TTC549 (cell line): ENCODE measurements at regions not wholly inside any gene's neighbourhood (a gene's known extent, or its start where the extent isn't known, plus 50 kb on each side); places are given as distances from the start of the nearest gene placed in this dataset.
"Not testable (repeated sequence)": the region's sequence is repeated elsewhere in the genome, so short reads cannot be mapped to it uniquely, and the experiment has no call there.

Experiments used
- FAIRE-seq: peaks from 2 replicates; lab custom pipeline; 2012; peaks lifted over from hg19 to GRCh38; lab: Jason Lieb, UNC

DNA sequence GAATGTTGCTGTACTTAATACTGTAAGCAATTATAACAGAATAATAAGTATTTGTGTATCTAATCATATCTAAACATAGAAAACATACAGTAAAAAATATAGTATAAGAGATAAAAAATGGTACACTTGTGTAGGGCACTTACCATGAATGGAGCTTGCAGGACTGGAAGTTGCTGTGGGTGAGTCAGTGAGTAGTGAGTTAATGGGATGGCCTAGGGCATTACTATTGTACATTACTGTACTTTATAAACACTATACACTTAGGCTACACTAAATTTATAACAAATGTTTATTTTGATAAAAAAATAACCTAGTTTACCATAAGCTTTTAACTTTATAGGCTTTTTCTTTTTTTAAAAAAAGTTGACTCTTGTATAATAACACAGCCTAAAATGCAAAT, 1071.2 kb upstream of the SEL1L start:
- no peak for FAIRE-seq

DNA sequence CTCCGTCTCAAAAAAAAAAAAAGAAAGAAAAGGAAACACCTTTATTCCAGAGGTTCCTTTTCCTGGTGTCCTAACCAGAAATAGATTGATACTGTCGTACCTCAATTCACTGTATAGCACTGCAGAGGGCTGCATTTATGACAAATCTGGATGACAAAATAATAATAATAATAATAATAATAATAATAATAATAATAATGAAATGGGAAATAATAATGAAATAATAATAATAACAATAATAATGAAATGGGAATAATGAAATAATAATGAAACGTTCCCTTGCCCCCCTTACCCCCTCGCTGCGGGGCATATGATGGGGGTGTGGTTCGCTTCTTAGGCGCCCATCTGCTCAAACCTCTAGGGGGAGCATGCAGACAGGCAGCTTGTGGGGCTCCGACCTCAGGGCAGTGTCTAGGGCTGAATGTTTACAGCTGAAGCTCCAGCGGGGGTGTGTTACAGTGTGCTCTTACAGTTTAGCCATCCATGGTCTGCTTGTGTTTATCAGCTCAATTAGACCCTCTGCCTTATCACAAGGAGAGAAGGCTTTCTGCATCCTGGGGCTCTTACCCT, 1088.3 kb upstream of the SEL1L start:
- no peak for FAIRE-seq

DNA sequence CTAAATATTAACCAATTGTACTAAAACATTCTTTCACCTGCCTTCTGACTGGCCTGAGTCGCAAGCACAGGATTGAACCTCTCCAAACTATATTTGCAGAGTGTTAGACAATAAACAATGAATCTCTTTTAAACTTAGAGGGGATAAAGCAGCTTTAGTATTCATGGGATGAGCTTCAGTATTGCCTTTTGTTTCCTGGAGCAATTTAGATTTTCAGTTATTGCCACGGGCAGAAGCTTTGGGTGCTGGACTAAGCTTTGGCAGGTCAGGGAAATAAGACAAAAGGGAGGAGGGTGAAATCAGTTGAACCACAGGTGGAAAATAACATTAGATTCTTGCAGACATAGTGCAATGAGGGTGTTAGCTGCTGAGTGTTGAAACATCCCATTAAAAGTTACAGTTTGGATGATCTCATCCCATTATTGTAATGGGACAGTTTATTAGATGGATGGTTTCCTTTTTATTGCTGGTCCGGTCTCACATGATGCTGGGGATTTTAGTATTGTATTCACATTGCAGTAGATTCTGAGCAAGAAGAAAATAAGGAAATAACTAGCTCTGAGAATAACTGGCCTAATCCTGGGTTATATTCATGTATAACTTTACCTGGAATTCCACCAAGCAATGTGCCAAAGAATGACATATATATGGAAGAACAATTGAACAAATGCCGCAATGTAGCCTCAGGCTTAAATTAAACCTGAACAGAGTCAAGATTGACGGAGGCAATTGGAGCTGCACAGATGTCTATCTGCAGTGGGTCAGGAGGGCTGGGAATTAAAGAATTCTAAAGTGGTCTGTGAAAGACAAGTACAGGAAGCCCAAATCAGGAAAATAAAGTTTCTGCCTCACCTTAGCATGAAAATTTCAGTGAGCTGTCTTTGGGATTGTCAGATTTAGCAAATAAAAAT, 1092.8 kb upstream of the SEL1L start:
- no peak for FAIRE-seq

DNA sequence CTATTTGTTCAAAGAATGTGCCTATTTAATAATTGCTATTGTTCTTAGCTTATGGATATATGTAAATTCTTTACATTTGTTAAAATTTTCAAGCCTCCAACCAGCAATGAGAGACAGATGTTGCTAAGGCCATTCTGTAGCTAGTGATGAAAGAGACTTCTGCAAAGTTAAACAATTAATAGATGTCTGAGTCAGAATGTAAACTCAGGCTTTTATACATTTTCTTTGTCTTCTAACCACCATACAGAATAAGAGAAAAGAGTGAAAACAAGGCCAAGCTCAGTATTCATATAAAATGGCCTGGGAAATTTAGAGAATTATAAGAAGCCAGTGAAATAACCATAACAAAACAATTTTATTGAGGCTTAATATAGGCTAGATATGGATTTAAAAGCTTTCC, 1102.3 kb upstream of the SEL1L start:
- no peak for FAIRE-seq

DNA sequence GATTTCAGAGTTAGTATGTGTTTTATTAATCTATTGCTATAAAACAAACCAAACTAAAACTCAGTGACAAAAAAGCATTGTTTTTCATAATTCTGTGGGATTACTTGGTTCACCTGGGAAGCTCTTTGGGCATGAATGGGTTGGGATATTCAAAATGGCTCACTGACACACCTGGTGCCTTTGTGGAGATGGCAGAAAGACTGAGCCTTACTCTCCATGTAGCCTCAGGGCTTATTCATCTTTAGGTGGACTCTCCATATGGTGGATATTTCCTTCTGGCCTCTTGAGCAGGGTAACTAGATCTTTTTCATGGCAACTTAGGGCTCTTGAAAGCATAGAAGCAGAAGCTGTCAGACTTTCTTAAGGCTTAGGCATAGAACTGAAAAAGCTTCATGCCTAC, 1102.8 kb upstream of the SEL1L start:
- no peak for FAIRE-seq

DNA sequence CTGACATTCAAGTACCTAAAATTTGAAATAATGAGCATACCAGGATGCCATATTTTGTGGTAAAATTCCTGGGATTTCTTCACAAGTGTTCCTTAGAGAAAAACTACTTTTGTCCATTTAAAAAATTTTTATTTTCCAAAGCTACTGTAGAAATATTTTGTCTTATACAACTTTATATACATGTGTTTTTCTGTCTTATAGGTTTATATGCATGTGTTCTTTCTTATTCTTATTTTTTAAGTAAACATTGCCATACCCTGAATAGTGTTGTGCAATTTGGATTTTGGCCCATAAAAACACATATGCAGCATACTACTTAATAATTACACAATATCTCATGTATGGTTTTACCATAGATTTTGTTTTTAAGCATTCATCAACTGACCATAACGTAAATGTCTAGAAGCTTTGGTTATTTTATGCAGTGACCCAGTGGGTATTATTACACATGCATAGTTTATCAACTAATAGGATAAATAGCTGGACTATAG, 1107.4 kb upstream of the SEL1L start:
- no peak for FAIRE-seq

DNA sequence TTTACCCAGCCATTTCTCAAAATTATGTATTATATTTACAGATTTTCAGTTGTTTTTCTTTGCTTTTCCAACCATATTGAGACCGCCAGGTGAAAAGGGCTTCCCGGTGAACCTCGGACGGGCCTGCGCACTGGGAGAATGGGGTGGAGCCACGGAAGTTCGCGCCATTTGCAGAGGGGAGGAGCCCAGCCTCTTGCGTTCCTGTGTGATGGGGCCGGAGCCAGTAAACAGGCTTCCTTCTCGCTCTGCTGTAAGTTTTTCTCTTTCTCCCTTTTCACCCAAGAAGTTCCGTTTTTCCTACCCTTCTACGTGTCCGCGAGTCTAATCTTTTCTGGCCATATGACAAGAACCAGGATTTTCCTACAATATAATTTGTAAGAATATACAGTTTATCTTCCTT, 1108.8 kb upstream of the SEL1L start:
- FAIRE-seq, result no peak

DNA sequence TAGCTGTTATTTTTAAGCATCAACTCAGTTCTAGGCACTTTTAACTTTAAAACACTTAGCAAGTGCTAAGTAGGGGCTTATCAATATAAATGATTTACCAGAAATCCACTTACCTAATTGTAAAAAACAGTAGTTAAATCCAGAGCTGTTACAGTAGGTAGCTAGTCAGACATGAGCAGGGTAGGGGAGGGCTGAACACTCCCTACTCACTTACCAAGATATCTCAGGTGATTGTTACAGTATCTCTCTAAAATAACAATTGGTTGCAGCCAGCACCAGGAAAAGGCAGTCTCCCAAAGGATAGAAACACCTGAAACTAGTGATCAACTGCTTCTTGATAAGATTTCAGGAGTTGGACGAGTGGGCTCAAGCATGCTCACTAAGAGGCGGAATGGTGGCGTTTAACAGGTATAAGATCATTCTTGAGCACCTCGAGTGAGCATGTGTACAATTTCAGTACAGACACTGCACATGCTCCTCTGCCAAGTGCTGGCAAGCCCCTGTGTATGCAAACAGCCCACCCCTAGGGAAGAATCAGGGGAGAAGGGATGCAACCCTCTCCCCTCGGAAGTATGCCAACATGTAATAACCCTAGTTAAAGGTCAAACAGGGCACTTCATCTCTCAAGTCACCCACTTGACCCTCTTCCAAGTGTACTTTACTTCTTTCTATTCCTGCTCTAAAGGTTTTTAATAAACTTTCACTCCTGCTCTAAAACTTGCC, 1113.6 kb upstream of the SEL1L start:
- FAIRE-seq, result no peak

DNA sequence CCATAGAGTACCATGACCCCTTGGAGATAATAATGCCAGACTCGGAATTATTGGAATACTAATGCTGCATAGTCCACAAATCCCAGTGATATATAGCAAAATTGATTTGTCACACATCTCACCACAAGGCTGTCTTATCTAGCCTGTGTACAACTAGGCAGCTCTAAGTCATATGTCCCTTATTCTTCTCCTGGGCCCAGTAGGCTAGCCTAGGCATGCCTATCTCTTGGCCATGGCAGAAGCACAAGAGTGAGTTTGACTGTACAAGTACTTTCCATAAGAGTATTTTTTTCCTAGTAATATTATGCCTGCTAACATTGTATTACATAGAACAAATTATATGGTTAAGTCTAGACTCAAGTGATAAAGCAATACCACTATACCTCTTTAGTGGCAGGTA, 1122.1 kb upstream of the SEL1L start:
- no peak for FAIRE-seq

DNA sequence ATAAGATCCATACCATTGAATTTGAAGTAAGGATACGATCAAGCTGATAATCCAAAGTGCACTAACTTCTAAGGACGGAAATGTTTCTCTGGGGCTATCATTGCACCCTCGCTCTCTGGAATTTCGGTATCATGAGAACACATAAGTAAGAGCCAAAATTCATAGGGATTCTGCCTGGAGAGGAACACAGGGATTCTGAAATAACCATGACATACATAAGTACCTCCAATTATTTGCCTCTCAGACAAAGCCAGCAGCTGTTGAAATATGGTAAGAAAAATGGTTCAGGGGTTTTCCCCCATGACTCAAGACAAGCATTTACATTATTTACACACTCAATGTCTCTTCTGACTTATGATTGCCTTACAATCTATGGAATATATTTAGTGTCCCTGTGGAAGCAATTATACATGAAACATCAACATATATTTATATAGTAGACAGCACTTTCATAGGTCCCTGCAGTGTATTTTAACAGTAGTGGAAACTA, 1123.6 kb upstream of the SEL1L start:
- no peak for FAIRE-seq

DNA sequence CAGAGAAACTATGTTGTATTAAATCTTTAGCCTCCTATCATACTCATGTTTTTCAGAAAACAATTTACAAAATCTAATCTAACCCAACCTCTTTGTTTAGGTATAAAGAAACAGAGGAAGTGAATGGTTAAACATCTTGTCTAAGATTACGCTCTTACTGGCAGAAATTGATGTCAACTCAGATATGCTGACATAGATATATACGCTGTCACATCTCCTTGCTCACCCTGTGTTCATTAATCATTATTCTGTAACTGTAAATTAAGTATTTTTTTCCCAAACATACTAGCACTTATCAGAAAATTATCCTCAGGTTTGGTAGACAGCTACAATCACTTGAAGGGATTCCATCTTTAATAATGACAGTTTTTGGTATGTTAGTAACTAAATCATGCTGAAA, 1127.6 kb upstream of the SEL1L start:
- FAIRE-seq, result no peak

DNA sequence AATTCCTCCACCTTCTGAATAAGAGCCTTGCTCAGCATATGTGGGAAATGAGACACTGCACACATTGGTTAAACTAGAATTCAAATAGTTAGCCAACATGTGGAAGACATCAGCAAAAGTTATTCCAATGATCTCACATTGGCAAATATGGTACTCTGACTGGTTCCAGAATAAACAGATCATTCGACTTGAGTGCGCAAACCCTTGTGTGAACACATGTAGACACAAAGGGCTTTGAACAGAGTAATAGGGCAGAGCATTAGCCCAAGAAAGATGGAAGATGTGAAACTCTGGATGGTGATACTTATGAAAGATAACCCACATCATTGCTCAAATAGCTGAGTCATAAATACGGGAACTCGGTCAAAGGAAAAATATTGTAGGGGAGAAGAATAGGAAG, 1133.4 kb upstream of the SEL1L start:
- no peak for FAIRE-seq

DNA sequence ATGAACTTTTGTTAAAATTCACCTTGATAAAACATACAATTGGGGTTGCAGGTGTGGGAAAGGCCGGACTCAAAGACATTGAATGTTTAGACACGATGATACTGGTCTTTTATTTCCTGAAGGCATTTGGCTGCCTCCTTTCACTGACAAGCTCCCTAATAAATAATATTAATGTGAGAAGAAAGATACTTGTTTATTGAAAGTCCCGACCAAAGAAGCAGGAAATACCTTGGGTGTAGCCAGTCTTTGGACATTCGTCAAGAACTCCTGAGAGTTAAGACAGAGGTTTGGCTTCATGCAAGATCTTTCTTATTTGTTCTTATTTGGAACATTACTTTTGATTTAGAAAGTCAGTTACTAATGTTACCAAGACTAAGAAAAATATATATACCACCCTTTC, 1133.8 kb upstream of the SEL1L start:
- no peak for FAIRE-seq

DNA sequence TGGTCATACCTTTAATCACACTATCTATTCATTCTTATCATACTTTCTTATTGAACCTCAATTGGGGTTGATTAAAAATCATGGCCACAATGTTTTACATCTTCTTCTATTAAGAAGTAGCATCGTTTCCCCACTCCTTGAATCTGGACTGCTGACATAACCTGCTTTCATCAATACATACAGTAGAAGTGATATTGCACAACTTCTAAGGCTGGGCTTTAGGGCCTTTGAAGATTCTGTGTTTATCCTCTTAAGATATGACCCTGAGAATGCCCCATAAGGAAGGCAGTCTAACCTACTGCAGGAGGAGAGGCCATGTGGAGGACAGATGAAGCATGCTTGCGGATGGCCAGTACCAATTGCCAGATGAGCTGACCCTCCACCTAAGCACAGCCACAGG, 1142.8 kb upstream of the SEL1L start:
- no peak for FAIRE-seq

DNA sequence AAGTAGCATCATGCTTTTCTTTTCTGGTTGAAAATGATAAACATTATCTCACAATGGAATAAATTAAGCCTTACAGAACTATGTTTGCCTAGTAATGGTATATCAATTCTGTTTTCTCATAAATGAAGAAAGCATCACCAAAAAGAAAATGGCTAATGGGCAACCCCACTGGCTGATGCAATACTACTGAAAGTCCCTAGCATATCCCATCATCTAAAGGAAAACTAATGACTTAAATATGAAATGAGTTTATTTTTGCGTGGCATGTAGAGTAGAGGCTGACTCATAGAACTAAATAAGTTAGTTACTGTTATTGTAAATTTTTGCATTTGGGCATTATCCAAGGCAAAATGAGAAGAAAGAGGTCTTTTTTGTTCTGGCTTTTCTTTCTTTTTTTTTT, 1156.3 kb upstream of the SEL1L start:
- no peak for FAIRE-seq

DNA sequence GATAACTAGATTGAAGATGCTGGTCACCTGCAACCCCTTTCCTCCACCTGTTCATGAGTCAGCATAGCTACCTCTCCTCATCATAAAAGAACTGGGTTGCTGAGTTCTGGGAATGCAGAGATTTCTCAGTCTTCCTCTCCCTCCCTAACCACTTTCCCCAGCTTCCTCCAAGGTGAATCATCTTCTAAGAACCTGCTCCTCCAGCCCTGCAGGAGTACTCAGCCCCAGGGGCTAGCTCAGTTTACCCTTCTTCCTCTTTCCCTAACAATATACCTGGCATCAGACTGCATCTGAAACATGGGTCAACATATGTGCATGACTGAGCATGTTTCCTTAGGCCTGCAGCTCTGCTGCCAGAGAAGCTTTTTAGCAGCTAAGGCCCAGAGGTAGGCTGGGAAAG, 1157.5 kb upstream of the SEL1L start:
- not testable (repeated sequence) for FAIRE-seq

DNA sequence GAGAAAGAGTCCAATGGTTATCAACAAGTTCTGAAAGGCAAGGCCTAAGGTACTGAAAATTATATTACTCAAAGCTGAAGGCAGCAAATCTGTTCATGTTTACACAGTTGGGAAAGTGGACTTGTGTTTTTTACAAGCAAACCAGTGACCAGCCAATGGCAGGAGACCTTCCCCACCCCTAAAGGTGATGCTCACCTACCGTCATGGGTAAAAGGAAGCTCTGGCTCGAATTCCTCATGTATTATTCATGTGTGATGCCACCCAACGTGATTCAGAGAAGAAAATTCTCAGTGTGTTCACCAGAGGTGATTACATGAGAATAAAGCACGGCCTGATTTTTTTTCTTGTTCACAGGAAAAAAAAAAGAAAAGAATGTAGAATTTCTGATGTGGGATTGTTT, 1161.2 kb upstream of the SEL1L start:
- FAIRE-seq, result no peak

DNA sequence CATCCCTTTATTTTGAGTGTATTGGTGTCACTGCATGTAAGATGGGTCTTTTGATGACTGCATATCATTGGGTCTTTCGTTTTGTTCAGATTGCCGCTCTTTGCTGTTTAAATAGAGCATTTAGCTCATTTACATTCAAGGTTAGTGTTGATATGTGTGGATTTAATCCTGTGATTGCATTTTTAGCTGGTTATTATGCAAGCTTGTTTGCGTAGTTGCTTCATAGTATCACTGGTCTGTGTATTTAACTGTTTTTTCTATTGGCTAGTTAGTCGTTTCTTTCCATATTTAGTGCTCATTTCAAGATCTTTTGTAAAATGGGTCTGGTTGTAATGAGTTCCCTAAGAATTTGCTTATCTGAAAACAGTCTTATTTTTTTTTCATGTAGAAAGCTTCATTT, 1170.6 kb upstream of the SEL1L start:
- FAIRE-seq, result no peak

DNA sequence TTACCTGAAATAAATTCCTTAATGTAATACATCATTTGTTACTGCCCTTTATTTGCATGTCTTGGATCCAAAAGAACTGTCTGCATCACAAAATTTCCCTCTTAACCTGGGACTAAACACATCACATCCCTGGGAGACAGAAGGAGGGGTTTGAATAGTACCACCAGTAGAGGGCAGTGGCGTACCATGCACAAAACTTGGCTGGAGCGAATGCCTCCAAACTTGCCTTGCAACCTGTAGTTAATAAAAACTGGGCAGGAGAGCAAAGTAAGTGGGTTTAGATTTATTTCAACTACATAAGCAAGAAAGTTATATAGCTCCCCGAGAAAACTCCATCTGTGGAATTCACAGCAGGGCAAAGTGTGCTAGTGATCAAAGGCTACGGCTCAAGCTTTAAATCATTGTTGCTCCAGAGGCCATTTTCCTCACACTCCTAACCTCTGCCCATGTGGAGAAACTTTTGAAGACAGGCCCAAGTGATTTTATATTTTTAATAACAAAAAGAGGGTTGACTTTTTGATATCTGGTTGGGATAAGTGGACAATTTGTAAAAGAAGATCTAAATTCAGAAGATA, 1176.7 kb upstream of the SEL1L start:
- no peak for FAIRE-seq

DNA sequence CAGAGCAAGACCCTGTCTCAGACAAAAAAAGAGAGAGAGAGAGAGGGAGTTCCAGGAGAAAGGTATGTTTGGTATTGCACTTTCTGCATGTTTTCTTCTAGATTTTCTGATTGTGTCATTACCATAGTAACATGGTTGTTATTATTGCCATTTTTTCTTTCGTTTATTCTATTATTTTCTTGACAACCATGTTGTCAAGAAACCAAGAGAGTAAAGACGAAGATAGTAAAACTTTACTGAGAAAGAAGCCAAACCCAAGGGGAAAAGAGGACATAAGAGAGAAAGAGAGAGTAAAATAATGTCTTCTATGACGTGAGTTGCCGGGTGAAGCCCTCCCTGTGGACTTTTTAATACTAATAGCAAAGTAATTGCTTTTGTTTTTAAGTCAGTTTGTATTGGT, 1186.0 kb upstream of the SEL1L start:
- no peak for FAIRE-seq

DNA sequence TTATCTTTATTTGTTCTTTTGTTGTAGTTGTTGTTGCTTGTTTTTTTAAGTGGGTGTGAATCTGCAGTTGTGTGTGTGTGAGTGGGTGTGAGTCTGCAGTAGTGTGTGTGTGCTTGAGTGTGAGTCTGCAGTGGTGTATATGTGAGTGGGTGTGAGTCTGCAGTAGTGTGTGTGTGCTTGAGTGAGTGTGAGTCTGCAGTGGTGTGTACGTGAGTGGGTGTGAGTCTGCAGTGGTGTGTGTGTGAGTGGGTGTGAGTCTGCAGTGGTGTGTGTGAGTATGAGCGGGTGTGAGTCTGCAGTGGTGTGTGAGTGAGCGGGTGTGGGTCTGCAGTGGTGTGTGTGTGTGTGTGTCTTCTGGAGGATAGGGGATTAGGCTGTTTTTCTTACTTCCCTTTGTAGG, 1186.8 kb upstream of the SEL1L start:
- no peak for FAIRE-seq

DNA sequence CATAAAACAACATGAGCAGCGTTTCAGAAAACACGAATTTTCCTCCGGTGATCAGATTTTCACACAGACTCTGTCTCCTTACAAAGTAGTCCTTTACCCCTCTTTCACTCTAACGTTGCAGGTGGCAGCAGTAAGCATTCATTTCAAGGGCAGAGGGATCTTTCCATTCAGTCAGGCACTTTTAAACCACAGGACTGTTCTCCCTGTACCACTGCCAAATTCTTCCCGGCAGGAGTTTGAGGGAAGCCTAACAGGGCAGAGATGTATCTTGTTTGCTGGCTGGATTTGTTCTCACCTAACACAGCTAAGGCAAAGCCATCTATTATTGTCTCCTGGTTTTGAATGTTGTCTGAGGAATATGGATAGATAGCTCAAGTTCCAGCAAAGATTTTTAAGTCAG, 1187.3 kb upstream of the SEL1L start:
- FAIRE-seq, result no peak

DNA sequence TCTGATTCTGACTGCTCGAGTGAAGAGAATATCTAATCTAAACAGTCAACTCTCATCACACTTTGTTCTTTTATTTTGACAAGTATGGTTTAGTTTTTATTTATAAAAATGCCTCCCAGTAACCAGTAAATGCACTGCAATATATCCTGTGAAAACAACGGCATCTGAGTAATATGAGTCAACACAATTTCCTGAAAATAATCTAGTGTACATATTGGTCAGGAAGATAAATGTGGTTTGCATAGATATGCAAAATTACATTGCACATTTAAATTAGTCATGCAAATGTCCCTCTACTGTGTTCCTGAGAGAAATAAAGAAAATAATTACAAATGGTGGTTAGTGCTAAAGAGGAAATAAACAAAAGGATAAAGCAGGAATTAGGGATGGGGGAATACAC, 1190.7 kb upstream of the SEL1L start:
- no peak for FAIRE-seq
